CD4-positive, CD25-positive, alpha-beta regulatory T cell (primary cell): ENCODE measurements at regions not wholly inside any gene's neighbourhood (a gene's known extent, or its start where the extent isn't known, plus 50 kb on each side); places are given as distances from the start of the nearest gene placed in this dataset.

Source experiments
- ATAC-seq, 2 donors: fragments of 150-1000 bp; cut with Tn5 transposase; one replicate each; pipeline ENCODE4 v1.10.0; 2021; ENCODE audit warnings: low read depth in 2 of 2, moderate number of reproducible peaks in 2 of 2, moderate library complexity in 1 of 2
- DNase-seq, 3 donors: peaks; one replicate each; pipeline versions ENCODE4 v3.0.0 to v3.0.0-alpha.2; 2012 to 2022; ENCODE audit warnings: mixed read lengths in 1 of 3
- H3K27ac ChIP-seq: one replicate; pipeline ENCODE4 v1.7.0; 2013; ENCODE audit warnings: mild to moderate bottlenecking, low read length; ENCODE audit not compliant: insufficient read depth, poor library complexity, severe bottlenecking
- H3K27me3 ChIP-seq: one replicate; pipeline ENCODE4 v1.7.0; 2013; ENCODE audit warnings: low read length; ENCODE audit not compliant: control insufficient read depth, insufficient read depth
- H3K36me3 ChIP-seq: one replicate; pipeline ENCODE4 v1.7.0; 2013; ENCODE audit warnings: mild to moderate bottlenecking, low read length, moderate library complexity; ENCODE audit not compliant: control insufficient read depth, insufficient read depth
- H3K4me1 ChIP-seq: 2 replicates; pipeline ENCODE4 v1.7.0; 2013; ENCODE audit warnings: mild to moderate bottlenecking, low read length; ENCODE audit not compliant: insufficient read depth, control insufficient read depth, poor library complexity, severe bottlenecking
- H3K4me3 ChIP-seq: one replicate; pipeline ENCODE4 v1.7.0; 2013; ENCODE audit warnings: low read depth, mild to moderate bottlenecking, low read length, moderate library complexity
- H3K9me3 ChIP-seq, 2 experiments: 1 replicate in 1 of 2; 2 replicates in 1 of 2; pipeline ENCODE4 v1.7.0; 2013; ENCODE audit warnings: low read length in 2 of 2, mild to moderate bottlenecking in 1 of 2, moderate library complexity in 1 of 2; ENCODE audit not compliant: control insufficient read depth in 2 of 2
- H3K27ac Mint-ChIP-seq, 3 donors: one replicate each; pipeline ENCODE4 v1.8.0; 2020 to 2022; ENCODE audit warnings: mild to moderate bottlenecking in 3 of 3, mixed read lengths in 3 of 3, moderate library complexity in 2 of 3
- H3K27me3 Mint-ChIP-seq: one replicate; pipeline ENCODE4 v1.8.0; 2022; ENCODE audit warnings: mild to moderate bottlenecking, mixed read lengths
- H3K36me3 Mint-ChIP-seq: one replicate; pipeline ENCODE4 v1.8.0; 2020; ENCODE audit warnings: mixed read lengths
- H3K4me1 Mint-ChIP-seq, 4 donors: one replicate each; pipeline ENCODE4 v1.8.0; 2020 to 2022; ENCODE audit warnings: mixed read lengths in 4 of 4, mild to moderate bottlenecking in 1 of 4
- H3K4me3 Mint-ChIP-seq, 4 donors: one replicate each; pipeline ENCODE4 v1.8.0; 2020 to 2022; ENCODE audit warnings: mild to moderate bottlenecking in 4 of 4, mixed read lengths in 4 of 4, moderate library complexity in 3 of 4
- H3K9me3 Mint-ChIP-seq, 7 donors: one replicate each; pipeline ENCODE4 v1.8.0; 2020 to 2022; ENCODE audit warnings: mixed read lengths in 7 of 7, mild to moderate bottlenecking in 3 of 7, moderate library complexity in 2 of 7

DNA sequence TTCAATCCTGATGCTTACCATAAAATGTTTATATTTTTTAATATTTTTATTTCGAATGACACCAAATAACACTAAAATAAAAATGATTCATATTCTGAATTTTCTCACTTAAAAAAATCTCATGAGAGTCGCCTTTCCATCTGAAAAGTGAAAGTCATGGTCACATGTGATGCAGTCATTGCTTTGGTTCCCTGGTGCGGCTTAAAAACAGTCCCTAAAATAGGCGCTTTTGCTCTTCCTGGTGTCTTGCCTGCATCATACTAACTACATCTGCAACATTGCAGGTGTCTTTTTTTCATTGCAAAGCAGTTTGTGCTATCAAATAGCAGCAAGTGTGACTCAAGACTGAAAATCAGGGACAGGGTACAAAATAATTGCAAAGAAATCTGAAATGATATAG is 185.2 kb upstream of the NREP start:
- Mint-ChIP-seq H3K4me1 (no peaks in the 10 kb centered on the region), H3K36me3 (no peaks in the 10 kb centered on the region), H3K9me3 (peaks cover 0 to 8% (median 0%) of the 10 kb centered on the region in 7 donors), H3K4me3 (no peak overlapping the region), H3K27ac (no peak overlapping the region), H3K27me3 (no peaks in the 10 kb centered on the region)
- no peaks in the 10 kb centered on the region for H3K4me1 ChIP-seq
- no peaks in the 10 kb centered on the region for H3K9me3 ChIP-seq
- no peaks in the 10 kb centered on the region for H3K27me3 ChIP-seq
- no peak for ATAC-seq
- H3K36me3 ChIP-seq = no peaks in the 10 kb centered on the region
- no peak for DNase-seq
- H3K27ac ChIP-seq = no peak overlapping the region
- H3K4me3 ChIP-seq = no peak overlapping the region

DNA sequence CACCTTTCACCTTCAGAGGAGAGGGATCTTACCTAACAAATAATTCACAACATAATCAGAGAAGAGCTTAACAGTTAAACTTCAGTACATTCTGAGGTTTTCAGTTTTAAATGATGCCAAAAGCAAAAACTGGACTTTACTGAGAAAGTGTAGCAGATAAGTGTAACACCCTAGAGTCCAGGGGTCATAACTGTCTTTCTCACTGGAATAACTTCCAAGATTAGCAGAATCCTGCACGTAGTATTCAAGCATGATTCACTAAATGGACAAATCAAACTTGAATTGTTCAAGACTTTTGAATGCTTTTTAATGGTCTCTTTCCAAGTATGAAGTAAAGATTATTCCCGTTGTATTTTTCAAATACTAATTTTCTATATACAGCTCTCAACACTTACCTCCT is 180.1 kb upstream of the NREP start:
- Mint-ChIP-seq H3K27ac (no peak overlapping the region), H3K36me3 (no peaks in the 10 kb centered on the region), H3K4me1 (no peaks in the 10 kb centered on the region), H3K9me3 (peaks cover 0 to 5% (median 0%) of the 10 kb centered on the region in 7 donors), H3K27me3 (no peaks in the 10 kb centered on the region), H3K4me3 (no peak overlapping the region)
- DNase-seq (no peak), ATAC-seq (no peak)
- Histone ChIP-seq H3K4me3 (no peak overlapping the region), H3K36me3 (no peaks in the 10 kb centered on the region), H3K9me3 (no peaks in the 10 kb centered on the region), H3K27me3 (no peaks in the 10 kb centered on the region), H3K4me1 (no peaks in the 10 kb centered on the region), H3K27ac (no peak overlapping the region)

GRCh38 chr5:111935835-111936234 is 178.8 kb upstream of the NREP start:
- H3K36me3 Mint-ChIP-seq = no peaks in the 10 kb centered on the region
- H3K27ac Mint-ChIP-seq = no peak overlapping the region
- H3K27ac ChIP-seq = no peak overlapping the region
- H3K4me1 ChIP-seq = no peaks in the 10 kb centered on the region
- no peak for DNase-seq
- ATAC-seq = no peak
- no peaks in the 10 kb centered on the region for H3K36me3 ChIP-seq
- H3K27me3 ChIP-seq = no peaks in the 10 kb centered on the region
- no peaks in the 10 kb centered on the region for H3K9me3 ChIP-seq
- H3K27me3 Mint-ChIP-seq = no peaks in the 10 kb centered on the region
- H3K4me1 Mint-ChIP-seq = no peaks in the 10 kb centered on the region
- no peak overlapping the region for H3K4me3 ChIP-seq
- no peak overlapping the region for H3K4me3 Mint-ChIP-seq
- peaks cover 0 to 5% (median 0%) of the 10 kb centered on the region in 7 donors for H3K9me3 Mint-ChIP-seq

DNA sequence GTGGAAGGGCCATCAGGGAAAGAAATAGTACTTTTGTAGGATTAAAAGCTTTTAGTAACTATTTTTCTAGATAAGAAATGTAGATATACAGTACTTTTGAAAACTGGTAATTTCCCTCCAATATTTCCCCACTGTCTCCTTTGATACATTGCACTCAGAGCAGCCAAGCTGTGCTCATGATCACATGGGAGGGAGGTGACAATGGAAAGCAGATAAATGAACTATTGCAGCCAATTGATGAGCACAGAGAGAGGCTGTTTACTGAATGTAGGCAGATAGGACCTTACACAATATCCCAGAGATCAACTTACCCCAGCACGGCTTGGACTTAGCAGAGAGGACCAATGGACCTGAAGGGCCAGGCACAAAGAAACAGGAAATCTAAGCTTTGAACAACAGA is 178.0 kb upstream of the NREP start:
- H3K36me3 Mint-ChIP-seq = no peaks in the 10 kb centered on the region
- no peak overlapping the region for H3K4me3 Mint-ChIP-seq
- H3K27ac ChIP-seq = no peak overlapping the region
- DNase-seq (no peak), ATAC-seq (no peak)
- H3K36me3 ChIP-seq = no peaks in the 10 kb centered on the region
- H3K27me3 ChIP-seq = no peaks in the 10 kb centered on the region
- no peaks in the 10 kb centered on the region for H3K27me3 Mint-ChIP-seq
- peaks cover 0 to 5% (median 0%) of the 10 kb centered on the region in 7 donors for H3K9me3 Mint-ChIP-seq
- H3K9me3 ChIP-seq = no peaks in the 10 kb centered on the region
- H3K4me3 ChIP-seq = no peak overlapping the region
- no peak overlapping the region for H3K27ac Mint-ChIP-seq
- no peaks in the 10 kb centered on the region for H3K4me1 ChIP-seq
- no peaks in the 10 kb centered on the region for H3K4me1 Mint-ChIP-seq

DNA sequence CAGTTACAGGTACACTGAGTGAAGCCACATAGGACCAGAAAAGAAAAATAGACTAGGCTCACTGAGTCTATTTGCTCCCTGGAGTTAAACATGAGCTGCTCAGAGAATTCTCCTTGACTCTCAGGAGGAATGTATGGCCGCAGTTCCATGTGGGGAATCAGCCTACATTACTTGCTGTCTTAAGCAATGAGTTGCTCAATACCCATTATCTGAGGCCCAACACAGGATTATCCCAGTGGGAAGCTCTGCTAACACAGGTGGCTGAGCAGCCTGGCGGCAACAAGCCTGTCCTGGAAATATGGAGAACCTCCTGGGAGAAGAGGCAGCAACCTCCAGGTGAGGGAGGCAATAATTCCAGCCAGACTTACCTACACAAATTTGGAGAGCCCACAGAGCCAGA is 177.5 kb upstream of the NREP start:
- Histone ChIP-seq H3K4me3 (no peak overlapping the region), H3K27ac (no peak overlapping the region), H3K27me3 (no peaks in the 10 kb centered on the region), H3K4me1 (no peaks in the 10 kb centered on the region), H3K36me3 (no peaks in the 10 kb centered on the region), H3K9me3 (no peaks in the 10 kb centered on the region)
- no peak overlapping the region for H3K4me3 Mint-ChIP-seq
- DNase-seq (no peak), ATAC-seq (no peak)
- peaks cover 0 to 5% (median 0%) of the 10 kb centered on the region in 7 donors for H3K9me3 Mint-ChIP-seq
- H3K36me3 Mint-ChIP-seq = no peaks in the 10 kb centered on the region
- H3K27ac Mint-ChIP-seq = no peak overlapping the region
- no peaks in the 10 kb centered on the region for H3K27me3 Mint-ChIP-seq
- no peaks in the 10 kb centered on the region for H3K4me1 Mint-ChIP-seq

- Mint-ChIP-seq H3K27ac (no peak overlapping the region), H3K9me3 (peaks cover 0 to 2% (median 0%) of the 10 kb centered on the region in 7 donors), H3K4me1 (no peaks in the 10 kb centered on the region), H3K36me3 (no peaks in the 10 kb centered on the region), H3K27me3 (no peaks in the 10 kb centered on the region), H3K4me3 (no peak overlapping the region)
- H3K9me3 ChIP-seq = no peaks in the 10 kb centered on the region
- no peak overlapping the region for H3K27ac ChIP-seq
- no peak for DNase-seq
- no peaks in the 10 kb centered on the region for H3K4me1 ChIP-seq
- H3K36me3 ChIP-seq = no peaks in the 10 kb centered on the region
- H3K27me3 ChIP-seq = no peaks in the 10 kb centered on the region
- ATAC-seq = no peak
- no peak overlapping the region for H3K4me3 ChIP-seq
These were observed 176.1 kb upstream of the NREP start for GRCh38 chr5:111933086-111933485.

DNA sequence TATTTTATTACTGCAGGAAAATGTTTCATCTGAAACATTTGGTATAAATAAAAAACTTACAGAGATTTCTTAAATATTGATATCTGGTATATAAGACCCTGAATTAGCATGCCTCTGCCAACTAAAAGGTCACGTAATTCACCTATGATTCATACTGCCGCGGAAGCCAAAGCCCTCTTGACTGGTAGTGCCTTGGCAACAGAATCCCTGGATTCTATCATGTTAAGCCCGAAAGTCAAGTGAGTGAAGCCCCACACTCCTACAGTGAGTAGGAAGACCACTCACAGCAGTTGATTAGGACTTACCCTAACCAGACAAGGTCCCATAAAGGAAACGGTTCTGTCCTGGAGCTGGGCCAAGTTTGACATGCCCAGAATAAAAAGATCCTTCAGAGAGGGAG is 175.6 kb upstream of the NREP start:
- DNase-seq (no peak), ATAC-seq (no peak)
- H3K9me3 Mint-ChIP-seq = peaks cover 0 to 2% (median 0%) of the 10 kb centered on the region in 7 donors
- Histone ChIP-seq H3K36me3 (no peaks in the 10 kb centered on the region), H3K9me3 (no peaks in the 10 kb centered on the region), H3K4me3 (no peak overlapping the region), H3K27ac (no peak overlapping the region), H3K4me1 (no peaks in the 10 kb centered on the region), H3K27me3 (no peaks in the 10 kb centered on the region)
- no peaks in the 10 kb centered on the region for H3K27me3 Mint-ChIP-seq
- no peak overlapping the region for H3K27ac Mint-ChIP-seq
- no peak overlapping the region for H3K4me3 Mint-ChIP-seq
- no peaks in the 10 kb centered on the region for H3K36me3 Mint-ChIP-seq
- no peaks in the 10 kb centered on the region for H3K4me1 Mint-ChIP-seq

DNA sequence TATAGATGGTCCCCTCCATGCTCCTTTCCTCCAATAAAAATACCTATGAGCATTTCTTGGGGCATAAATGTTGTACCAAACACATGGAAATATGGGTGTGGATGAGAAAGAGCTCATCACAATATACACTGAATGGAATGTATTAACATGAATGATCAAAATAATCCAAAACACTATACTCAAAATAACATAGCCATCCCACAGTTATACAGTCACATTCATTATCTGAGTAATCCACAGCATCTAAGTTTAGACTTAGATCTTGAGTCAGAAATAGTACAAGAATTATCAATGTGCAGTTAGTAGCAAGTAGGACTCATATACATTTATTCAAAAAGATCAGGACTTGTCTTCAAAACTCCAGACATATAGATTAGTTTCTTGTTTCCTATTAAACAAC is 175.2 kb upstream of the NREP start:
- no peak overlapping the region for H3K27ac Mint-ChIP-seq
- no peaks in the 10 kb centered on the region for H3K27me3 Mint-ChIP-seq
- H3K27ac ChIP-seq = no peak overlapping the region
- H3K4me1 ChIP-seq = no peaks in the 10 kb centered on the region
- H3K36me3 Mint-ChIP-seq = no peaks in the 10 kb centered on the region
- no peaks in the 10 kb centered on the region for H3K27me3 ChIP-seq
- H3K4me3 ChIP-seq = no peak overlapping the region
- no peak for ATAC-seq
- DNase-seq = no peak
- H3K36me3 ChIP-seq = no peaks in the 10 kb centered on the region
- no peaks in the 10 kb centered on the region for H3K9me3 ChIP-seq
- no peak overlapping the region for H3K4me3 Mint-ChIP-seq
- peaks cover 0 to 2% (median 0%) of the 10 kb centered on the region in 7 donors for H3K9me3 Mint-ChIP-seq
- H3K4me1 Mint-ChIP-seq = no peaks in the 10 kb centered on the region
